ENCODE measurements at regions not wholly inside any gene's neighbourhood (a gene's known extent, or its start where the extent isn't known, plus 50 kb on each side); places are given as distances from the start of the nearest gene placed in this dataset.

- TF ChIP-seq CTCF (IDR thresholded peaks at IDR 0.05; ENCODE audit: borderline replicate concordance, insufficient read depth, low read depth, low read length), result no peak
- no peak overlapping the region for H3K4me3 ChIP-seq (ENCODE audit: low read depth, low read length)
Measured at GRCh38 chrX:95974096-95974470, 710.6 kb upstream of the DIAPH2 start.

GRCh38 chrX:95974890-95975289 is 709.8 kb upstream of the DIAPH2 start:
- TF ChIP-seq CTCF (IDR thresholded peaks at IDR 0.05; ENCODE audit: borderline replicate concordance, insufficient read depth, low read depth, low read length), result no peak
- no peak overlapping the region for H3K4me3 ChIP-seq (ENCODE audit: low read depth, low read length)

- no peak overlapping the region for H3K4me3 ChIP-seq (ENCODE audit: low read depth, low read length)
- TF ChIP-seq CTCF (IDR thresholded peaks at IDR 0.05; ENCODE audit: borderline replicate concordance, insufficient read depth, low read depth, low read length), result no peak
Measured at GRCh38 chrX:95995583-95995982, 689.1 kb upstream of the DIAPH2 start.

- H3K4me3 ChIP-seq (ENCODE audit: low read depth, low read length), result no peak overlapping the region
- no peak for TF ChIP-seq CTCF (IDR thresholded peaks at IDR 0.05; ENCODE audit: borderline replicate concordance, insufficient read depth, low read depth, low read length)
Measured at GRCh38 chrX:95996294-95996693, 688.3 kb upstream of the DIAPH2 start.

GRCh38 chrX:96002431-96002830 is 682.2 kb upstream of the DIAPH2 start:
- TF ChIP-seq CTCF (IDR thresholded peaks at IDR 0.05; ENCODE audit: borderline replicate concordance, insufficient read depth, low read depth, low read length), result no peak
- H3K4me3 ChIP-seq (ENCODE audit: low read depth, low read length), result no peak overlapping the region

- H3K4me3 ChIP-seq (ENCODE audit: low read depth, low read length), result no peak overlapping the region
- no peak for TF ChIP-seq CTCF (IDR thresholded peaks at IDR 0.05; ENCODE audit: borderline replicate concordance, insufficient read depth, low read depth, low read length)
Measured at GRCh38 chrX:96004386-96004785, 680.3 kb upstream of the DIAPH2 start.

- no peak overlapping the region for H3K4me3 ChIP-seq (ENCODE audit: low read depth, low read length)
- no peak for TF ChIP-seq CTCF (IDR thresholded peaks at IDR 0.05; ENCODE audit: borderline replicate concordance, insufficient read depth, low read depth, low read length)
Measured at GRCh38 chrX:96006281-96006680, 678.4 kb upstream of the DIAPH2 start.
